Neural progenitor cell (in vitro differentiated cells): ENCODE measurements at regions not wholly inside any gene's neighbourhood (a gene's known extent, or its start where the extent isn't known, plus 50 kb on each side); places are given as distances from the start of the nearest gene placed in this dataset.

ENCODE experiments used
- DNase-seq: peaks from one replicate; pipeline ENCODE4 v3.0.0-alpha.2; 2016; ENCODE audit warnings: low spot score
- H2AFZ ChIP-seq: fragments of 200-600 bp; sonication (generic); replicated peaks from 2 replicates; pipeline ENCODE4 v1.6.1; 2016; ENCODE audit warnings: antibody characterized with exemption
- H3F3A ChIP-seq: fragments of 200-600 bp; sonication (generic); 2 replicates; pipeline ENCODE4 v1.6.1; 2016; ENCODE audit warnings: antibody characterized with exemption, low read depth
- H3K27ac ChIP-seq: fragments of 200-600 bp; sonication (generic); 2 replicates; pipeline ENCODE4 v1.5.1; 2016; ENCODE audit warnings: mild to moderate bottlenecking
- H3K27me3 ChIP-seq: fragments of 200-600 bp; sonication (generic); 2 replicates; pipeline ENCODE4 v1.6.1; 2016; ENCODE audit warnings: mild to moderate bottlenecking, moderate library complexity
- H3K36me3 ChIP-seq: fragments of 200-600 bp; sonication (generic); 2 replicates; pipeline ENCODE4 v1.5.1; 2016
- H3K4me1 ChIP-seq: fragments of 200-600 bp; sonication (generic); 2 replicates; pipeline ENCODE4 v1.6.1; 2016; ENCODE audit warnings: mixed run types
- H3K4me2 ChIP-seq: fragments of 200-600 bp; sonication (generic); 2 replicates; pipeline ENCODE4 v1.6.1; 2016
- H3K4me3 ChIP-seq: fragments of 200-600 bp; sonication (generic); 2 replicates; pipeline ENCODE4 v1.5.1; 2016
- H3K79me2 ChIP-seq: fragments of 200-600 bp; sonication (generic); 2 replicates; pipeline ENCODE4 v1.6.1; 2016; ENCODE audit warnings: low read depth
- H3K9ac ChIP-seq: fragments of 200-600 bp; sonication (generic); 2 replicates; pipeline ENCODE4 v1.6.1; 2016
- H3K9me3 ChIP-seq: fragments of 200-600 bp; sonication (generic); 2 replicates; pipeline ENCODE4 v1.5.1; 2016; ENCODE audit warnings: low read depth
- H4K20me1 ChIP-seq: fragments of 200-600 bp; sonication (generic); 2 replicates; pipeline ENCODE4 v1.6.1; 2016; ENCODE audit warnings: low read depth
- H3K27ac Mint-ChIP-seq: 3 replicates; pipeline ENCODE4 v1.8.0; 2021; ENCODE audit warnings: mixed read lengths
- H3K27me3 Mint-ChIP-seq: 2 replicates; pipeline ENCODE4 v1.8.0; 2022; ENCODE audit warnings: low read depth, mild to moderate bottlenecking, inconsistent platforms, moderate library complexity, mixed read lengths; ENCODE audit not compliant: insufficient read depth
- H3K36me3 Mint-ChIP-seq: 3 replicates; pipeline ENCODE4 v1.8.0; 2021; ENCODE audit warnings: mixed read lengths
- H3K4me1 Mint-ChIP-seq: 3 replicates; pipeline ENCODE4 v1.8.0; 2021; ENCODE audit warnings: mixed read lengths
- H3K4me3 Mint-ChIP-seq: 3 replicates; pipeline ENCODE4 v1.8.0; 2021; ENCODE audit warnings: mild to moderate bottlenecking, moderate library complexity, mixed read lengths
- H3K9me3 Mint-ChIP-seq: 3 replicates; pipeline ENCODE4 v1.8.0; 2020; ENCODE audit warnings: mixed read lengths
- EZH2 ChIP-seq: fragments of 200-600 bp; sonication (generic); IDR thresholded peaks from 2 replicates; pipeline ENCODE4 v1.6.1; 2017; ENCODE audit warnings: antibody characterized with exemption, mild to moderate bottlenecking, moderate library complexity
- EZH2phosphoT487 ChIP-seq: fragments of 200-600 bp; sonication (generic); IDR thresholded peaks from 2 replicates; pipeline ENCODE4 v1.6.1; 2017; ENCODE audit warnings: antibody characterized with exemption
- TF ChIP-seq, protein P1 (sequence below): fragments of 200-600 bp; sonication (generic); IDR thresholded peaks from 2 replicates; pipeline ENCODE4 v1.5.1; 2017; ENCODE audit warnings: antibody characterized with exemption, mild to moderate bottlenecking

DNA sequence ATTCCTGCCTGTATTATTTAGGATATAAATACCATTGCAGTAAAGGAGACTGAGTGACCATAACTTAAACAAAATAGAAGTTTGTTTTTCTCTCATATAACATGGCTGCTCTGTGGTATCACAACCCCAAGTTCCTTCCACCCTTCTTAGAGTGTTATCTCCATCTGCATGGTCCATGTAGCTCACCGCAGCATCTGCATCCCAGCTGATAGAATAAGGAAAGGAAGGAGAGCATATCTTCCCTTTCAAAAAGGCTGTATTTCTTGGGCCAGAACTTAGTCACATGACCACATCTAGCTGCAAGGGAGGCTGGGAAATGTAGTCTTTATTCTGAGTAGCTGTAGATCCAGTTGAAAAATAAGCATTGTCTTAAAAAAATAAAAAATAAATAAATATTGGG, 184.8 kb upstream of the NUDT4 start:
- H3K4me3 Mint-ChIP-seq = no peak overlapping the region
- H3K4me1 Mint-ChIP-seq = peaks cover 4% of the 10 kb centered on the region
- H3K4me1 ChIP-seq = peaks cover 2% of the 10 kb centered on the region
- H3K36me3 ChIP-seq = no peaks in the 10 kb centered on the region
- no peak overlapping the region for H3K9ac ChIP-seq
- H3K9me3 Mint-ChIP-seq = peaks cover 1% of the 10 kb centered on the region
- H3K79me2 ChIP-seq = no peaks in the 10 kb centered on the region
- H4K20me1 ChIP-seq = no peaks in the 10 kb centered on the region
- no peaks in the 10 kb centered on the region for H3K9me3 ChIP-seq
- H3K27me3 ChIP-seq = no peaks in the 10 kb centered on the region
- no peak for DNase-seq
- no peaks in the 10 kb centered on the region for H3F3A ChIP-seq
- no peak overlapping the region for H3K4me2 ChIP-seq
- peaks cover 2% of the 10 kb centered on the region for H3K27me3 Mint-ChIP-seq
- TF ChIP-seq EZH2phosphoT487 (no peak), EZH2 (no peak)
- TF ChIP-seq, protein P1, sequence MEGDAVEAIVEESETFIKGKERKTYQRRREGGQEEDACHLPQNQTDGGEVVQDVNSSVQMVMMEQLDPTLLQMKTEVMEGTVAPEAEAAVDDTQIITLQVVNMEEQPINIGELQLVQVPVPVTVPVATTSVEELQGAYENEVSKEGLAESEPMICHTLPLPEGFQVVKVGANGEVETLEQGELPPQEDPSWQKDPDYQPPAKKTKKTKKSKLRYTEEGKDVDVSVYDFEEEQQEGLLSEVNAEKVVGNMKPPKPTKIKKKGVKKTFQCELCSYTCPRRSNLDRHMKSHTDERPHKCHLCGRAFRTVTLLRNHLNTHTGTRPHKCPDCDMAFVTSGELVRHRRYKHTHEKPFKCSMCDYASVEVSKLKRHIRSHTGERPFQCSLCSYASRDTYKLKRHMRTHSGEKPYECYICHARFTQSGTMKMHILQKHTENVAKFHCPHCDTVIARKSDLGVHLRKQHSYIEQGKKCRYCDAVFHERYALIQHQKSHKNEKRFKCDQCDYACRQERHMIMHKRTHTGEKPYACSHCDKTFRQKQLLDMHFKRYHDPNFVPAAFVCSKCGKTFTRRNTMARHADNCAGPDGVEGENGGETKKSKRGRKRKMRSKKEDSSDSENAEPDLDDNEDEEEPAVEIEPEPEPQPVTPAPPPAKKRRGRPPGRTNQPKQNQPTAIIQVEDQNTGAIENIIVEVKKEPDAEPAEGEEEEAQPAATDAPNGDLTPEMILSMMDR = no peak
- H3K4me3 ChIP-seq = no peak overlapping the region
- no peak overlapping the region for H3K27ac Mint-ChIP-seq
- no peak overlapping the region for H3K27ac ChIP-seq
- H2AFZ ChIP-seq = no peak overlapping the region
- no peaks in the 10 kb centered on the region for H3K36me3 Mint-ChIP-seq

DNA sequence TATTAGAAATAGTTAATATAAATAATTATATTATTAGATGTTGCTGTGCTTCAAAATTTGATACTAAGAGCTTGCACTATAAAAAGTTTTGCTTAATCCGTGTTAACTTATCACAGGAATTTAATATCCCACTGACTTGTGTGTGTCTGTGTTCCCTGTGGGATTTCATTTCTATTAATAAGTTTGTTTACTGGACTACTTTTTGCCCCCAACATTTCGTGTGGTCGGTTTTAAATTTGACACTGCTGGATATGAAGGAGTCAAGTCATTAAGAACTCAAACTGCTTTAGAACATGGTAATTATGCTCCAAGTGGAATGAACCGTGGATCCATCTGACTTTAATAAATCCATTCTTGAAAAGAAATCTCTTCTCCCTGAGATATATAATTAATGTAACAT, 182.2 kb upstream of the NUDT4 start:
- H3K36me3 ChIP-seq = no peaks in the 10 kb centered on the region
- Mint-ChIP-seq H3K9me3 (peaks cover 1% of the 10 kb centered on the region), H3K4me3 (no peak overlapping the region), H3K27ac (no peak overlapping the region), H3K36me3 (no peaks in the 10 kb centered on the region), H3K27me3 (peaks cover 2% of the 10 kb centered on the region), H3K4me1 (peaks cover 11% of the 10 kb centered on the region)
- H3K27ac ChIP-seq = no peak overlapping the region
- no peaks in the 10 kb centered on the region for H3K9me3 ChIP-seq
- no peaks in the 10 kb centered on the region for H4K20me1 ChIP-seq
- no peak overlapping the region for H3K4me2 ChIP-seq
- no peak overlapping the region for H3K4me3 ChIP-seq
- no peaks in the 10 kb centered on the region for H3K27me3 ChIP-seq
- DNase-seq = no peak
- H3K79me2 ChIP-seq = no peaks in the 10 kb centered on the region
- no peaks in the 10 kb centered on the region for H3F3A ChIP-seq
- peaks cover 2% of the 10 kb centered on the region for H3K4me1 ChIP-seq
- TF ChIP-seq, protein P1 = no peak
- H3K9ac ChIP-seq = no peak overlapping the region
- no peak overlapping the region for H2AFZ ChIP-seq

DNA sequence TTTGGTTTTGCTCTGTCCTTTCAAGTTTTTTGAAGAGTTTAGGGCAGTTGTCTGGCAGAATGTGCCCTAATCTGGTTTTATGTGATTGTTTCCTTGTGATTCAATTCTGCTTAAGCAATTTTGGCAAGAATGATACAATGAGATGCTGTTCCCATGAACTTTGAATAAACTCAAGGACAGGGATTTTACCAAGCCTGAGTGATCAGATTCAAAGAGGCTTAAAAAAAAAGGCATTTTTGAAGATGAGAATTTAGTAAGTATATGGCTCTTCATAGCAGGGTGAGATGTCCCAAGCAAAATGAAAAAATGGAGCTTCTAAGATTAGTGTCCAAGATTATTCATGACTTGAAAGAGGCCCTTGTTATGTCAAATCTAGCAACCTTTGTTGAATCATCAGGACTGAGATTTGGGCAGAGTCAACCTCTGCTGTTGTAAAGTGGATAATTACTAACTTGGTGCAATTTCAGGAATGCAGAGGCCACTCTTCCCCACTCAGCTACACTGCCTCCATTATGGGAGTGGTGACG, 180.6 kb upstream of the NUDT4 start:
- Mint-ChIP-seq H3K4me1 (peaks cover 11% of the 10 kb centered on the region), H3K36me3 (no peaks in the 10 kb centered on the region), H3K27me3 (peaks cover 2% of the 10 kb centered on the region), H3K9me3 (peaks cover 1% of the 10 kb centered on the region), H3K27ac (no peak overlapping the region), H3K4me3 (no peak overlapping the region)
- Histone ChIP-seq H3K4me3 (no peak overlapping the region), H3K79me2 (no peaks in the 10 kb centered on the region), H2AFZ (no peak overlapping the region), H3K36me3 (no peaks in the 10 kb centered on the region), H4K20me1 (no peaks in the 10 kb centered on the region), H3F3A (no peaks in the 10 kb centered on the region), H3K27me3 (no peaks in the 10 kb centered on the region), H3K4me2 (no peak overlapping the region), H3K9me3 (no peaks in the 10 kb centered on the region), H3K9ac (no peak overlapping the region), H3K4me1 (peaks cover 2% of the 10 kb centered on the region), H3K27ac (no peak overlapping the region)
- TF ChIP-seq, protein P1 = no peak
- TF ChIP-seq EZH2phosphoT487 (no peak), EZH2 (no peak)
- DNase-seq = no peak
